NCI-H2107 (cell line): ENCODE measurements at regions not wholly inside any gene's neighbourhood (a gene's known extent, or its start where the extent isn't known, plus 50 kb on each side); places are given as distances from the start of the nearest gene placed in this dataset.

ENCODE experiments used
- DNase-seq: peaks from one replicate; lab custom pipeline; 2025; lab: John Stamatoyannopoulos, UW

DNA sequence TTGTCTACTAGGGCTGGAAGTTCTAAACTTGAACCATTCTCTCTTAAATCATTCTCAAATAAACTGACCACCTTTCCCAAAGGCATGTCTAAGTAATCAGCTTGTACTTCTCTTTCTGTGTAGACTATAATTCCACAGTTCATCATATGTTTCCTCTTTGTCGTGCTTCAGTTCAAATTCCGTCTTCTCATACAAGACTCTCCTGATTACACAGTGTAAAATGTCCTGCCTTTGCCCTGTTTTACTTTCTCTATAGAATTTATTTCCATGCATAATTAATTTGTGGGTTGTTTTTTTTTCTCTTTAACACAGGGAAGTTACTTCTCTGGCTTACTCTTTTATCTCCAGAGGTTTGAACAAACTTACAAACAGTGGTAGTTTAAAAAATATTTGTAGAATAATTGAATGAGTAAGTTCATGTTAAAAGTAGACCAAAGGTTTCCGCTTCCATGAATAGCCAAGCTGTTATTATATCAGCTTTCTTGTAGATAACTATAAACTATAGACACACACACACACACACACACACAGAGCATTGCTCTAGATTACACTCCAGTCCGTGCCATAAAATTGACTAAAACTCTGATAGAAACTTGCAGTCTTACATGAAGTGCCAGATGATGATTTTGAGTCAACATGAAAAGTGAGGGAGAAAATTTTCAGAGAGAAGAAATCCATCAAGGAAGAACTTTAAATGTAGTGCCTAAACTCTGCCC is 119.0 kb downstream of the SUCNR1 start:
- DNase-seq, result no peak

DNA sequence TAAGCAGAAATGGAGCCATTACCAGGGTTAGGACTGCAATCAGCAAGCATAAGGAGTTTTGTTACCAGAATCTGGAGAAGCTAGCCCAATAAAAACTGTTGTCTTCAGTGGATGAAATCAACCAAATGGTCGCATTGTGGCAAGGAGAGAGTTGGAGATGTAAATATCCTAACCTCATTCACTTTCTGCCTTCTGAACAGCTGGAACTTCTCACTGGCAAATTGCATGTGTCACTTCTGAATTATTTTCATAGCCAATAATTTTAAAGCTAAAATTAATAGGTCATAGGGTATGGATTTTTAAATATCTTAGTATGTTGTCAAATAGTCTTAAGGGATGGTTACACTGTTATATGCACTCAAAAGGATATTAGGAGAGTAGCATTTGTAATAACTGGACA is 121.6 kb downstream of the SUCNR1 start:
- DNase-seq, result no peak

DNA sequence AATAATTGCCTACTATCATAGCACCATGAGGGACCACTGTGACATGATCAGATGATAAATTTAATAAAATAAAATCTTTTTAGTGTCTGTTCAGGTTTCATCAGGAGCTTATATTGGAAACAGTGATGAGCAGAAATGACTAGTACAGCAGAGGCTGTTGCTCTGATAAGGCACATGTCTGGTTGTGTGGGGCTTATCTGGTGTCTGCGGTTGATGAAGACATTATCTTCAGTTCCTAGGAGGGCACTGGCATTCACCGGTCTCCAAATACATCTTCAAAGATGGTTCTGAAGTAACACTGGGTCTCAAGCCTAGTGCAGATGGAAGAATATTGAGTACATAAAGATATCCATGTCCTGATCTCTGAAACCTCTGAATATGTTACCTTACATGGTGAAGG is 125.3 kb downstream of the SUCNR1 start:
- DNase-seq, result no peak

DNA sequence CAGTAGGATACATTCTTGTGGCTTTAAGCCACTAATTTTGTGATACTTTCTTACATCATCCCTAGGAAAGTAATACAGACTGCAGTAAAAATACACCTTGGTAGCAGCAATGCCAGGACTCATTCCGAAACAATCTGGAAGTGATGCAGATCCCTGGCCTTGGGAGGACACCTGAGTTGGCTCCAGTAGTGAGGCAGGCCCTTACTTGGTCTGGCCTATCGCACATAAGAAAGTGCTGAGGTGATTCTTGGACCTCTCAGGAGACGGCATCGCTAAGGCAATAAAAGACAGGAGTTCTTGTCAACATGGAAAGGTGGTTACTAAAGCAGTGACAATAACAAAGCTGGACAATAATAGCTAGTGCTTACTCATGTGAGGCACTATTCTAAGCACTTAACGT is 126.5 kb downstream of the SUCNR1 start:
- DNase-seq, result no peak

DNA sequence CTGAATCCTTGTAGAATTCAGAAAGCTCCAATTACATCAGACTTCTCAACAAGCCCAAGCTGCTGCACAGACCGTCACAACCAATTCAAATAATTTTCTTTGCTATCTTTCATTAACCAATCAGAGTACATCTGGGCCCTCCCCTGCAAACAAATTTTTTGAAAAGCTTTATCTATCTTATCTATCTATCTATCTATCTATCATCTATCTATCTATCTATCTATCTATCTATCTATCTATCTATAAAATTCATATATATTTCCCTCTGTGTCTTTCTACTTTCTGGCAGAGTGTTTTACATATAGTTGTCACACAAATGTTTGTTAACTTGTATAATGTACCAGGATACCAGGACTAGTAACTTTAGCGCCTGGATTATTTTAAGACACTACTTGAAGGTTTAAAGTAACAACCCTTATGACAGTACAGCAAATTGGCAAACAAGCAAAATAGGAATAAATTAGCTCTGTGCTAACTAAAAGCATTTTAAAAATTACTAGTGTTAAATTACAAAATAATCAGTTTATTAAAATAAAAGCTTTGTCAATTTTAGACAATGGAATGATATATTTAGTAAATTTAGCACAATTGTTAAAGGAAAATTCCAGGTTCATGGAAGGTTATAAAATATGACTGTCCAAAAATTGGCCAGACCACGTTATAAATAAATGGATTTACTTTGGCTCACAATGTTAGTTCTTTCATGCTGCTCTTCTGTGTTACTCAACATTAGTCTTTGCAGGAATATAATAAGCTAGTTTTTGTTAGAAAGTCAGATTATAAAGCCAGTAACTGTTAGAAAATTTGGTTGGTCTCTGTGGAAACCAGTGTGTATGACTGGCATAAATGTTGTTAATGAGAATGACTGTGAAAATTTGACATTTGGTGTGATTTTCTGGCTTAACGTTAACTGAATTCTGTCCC is 138.6 kb downstream of the SUCNR1 start:
- no peak for DNase-seq

DNA sequence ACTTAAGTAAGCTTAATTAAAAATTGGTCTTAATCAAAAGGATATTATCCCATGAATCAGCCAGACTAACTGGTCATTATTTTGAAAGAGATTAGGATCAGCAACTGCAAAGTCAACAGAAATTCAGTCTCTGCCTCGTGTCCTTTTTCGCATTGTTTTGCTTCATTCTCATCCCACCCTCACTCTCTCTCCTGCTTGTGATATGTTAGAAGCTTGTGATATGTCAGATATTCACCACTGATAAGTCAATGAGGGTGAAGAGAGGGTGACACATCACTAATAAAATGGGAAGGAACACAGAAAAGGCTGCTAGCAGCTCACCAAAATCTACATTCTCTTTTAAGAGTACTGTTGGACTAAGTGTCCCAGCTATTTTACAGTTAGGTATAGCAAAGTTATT is 146.1 kb downstream of the SUCNR1 start:
- no peak for DNase-seq

DNA sequence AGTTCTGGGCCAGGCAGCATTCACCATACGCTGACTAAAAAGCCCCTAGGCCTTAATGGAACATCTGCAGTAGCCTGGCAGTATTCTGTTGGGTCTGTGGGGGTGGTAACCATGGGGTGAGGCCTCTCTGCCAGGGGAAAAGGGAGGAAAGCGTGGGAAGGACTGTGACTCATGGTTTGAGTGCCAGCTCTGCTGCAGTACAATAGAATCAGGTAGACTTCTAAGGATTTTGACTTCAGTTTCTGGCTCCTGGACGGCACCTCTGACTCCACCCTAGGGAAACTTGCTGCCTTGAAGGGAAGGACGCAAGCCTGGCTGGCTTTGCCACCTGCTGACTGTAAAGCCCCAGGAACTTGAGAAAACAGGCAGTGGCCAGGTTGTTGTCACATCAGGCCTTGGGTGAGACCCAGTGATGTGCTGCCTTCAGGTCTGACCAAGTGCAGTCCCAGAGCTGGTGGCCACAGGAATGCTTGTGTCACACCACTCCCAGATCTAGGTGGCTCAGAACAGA is 148.6 kb downstream of the SUCNR1 start:
- no peak for DNase-seq

DNA sequence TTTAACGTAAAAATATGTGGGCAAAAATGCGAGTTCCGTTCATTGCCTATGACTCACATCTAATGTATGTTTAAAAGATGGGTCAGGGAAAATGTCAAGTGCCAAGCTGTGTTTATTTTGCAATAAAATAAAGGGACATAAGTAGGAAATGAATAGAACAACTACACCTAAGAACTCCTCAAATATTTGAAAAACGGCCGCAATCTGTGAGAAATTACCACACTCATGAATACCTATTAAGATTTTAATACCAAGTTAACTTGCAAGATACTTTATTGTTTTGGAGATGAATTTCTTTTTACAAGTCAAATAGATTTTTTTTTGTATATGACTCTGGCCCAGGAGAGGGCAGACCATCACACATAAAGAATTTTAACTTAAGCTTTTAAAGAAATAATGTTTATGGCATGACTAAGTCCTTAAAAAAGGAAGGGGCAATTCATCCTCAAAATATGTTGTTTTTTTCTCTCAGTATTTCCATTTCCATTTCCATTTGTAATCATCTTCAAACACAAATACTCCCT is 152.7 kb downstream of the SUCNR1 start:
- DNase-seq, result no peak

DNA sequence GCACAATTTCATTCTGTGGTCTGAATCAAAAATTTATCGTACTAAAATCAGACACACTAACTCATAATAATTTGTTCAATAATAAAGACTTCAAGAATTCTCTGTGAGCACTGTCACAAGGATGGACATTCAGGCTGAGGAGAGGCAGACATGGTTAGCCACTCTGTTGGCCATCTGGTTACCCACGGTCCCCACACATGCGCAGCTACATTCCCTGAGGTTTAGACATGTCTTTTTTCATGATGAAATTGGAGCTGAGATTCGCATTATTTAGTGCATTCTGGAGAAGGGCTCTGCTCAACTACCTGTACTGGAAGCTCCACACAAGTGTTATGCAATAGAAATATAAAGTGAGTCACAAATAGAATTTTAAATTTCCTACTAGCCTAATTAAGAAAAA is 156.9 kb downstream of the SUCNR1 start:
- no peak for DNase-seq

DNA sequence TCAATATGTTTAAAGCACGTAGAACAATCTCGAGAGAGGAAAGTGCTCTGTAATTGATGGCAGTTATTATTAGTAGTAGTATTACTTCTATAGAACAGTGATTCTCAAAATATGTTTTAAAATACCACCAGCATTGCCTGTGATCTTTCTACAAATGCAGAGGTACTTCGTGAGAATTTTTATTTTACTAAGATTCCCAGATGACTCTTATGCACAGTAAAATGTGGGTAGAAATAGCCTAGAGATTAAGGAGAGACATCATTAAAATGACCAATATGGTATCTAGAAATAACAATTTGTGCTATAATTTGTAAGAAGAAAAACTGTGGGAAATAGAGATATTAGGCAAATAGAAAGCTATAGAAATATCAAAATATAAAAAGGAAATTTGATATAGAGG is 157.9 kb downstream of the SUCNR1 start:
- no peak for DNase-seq

DNA sequence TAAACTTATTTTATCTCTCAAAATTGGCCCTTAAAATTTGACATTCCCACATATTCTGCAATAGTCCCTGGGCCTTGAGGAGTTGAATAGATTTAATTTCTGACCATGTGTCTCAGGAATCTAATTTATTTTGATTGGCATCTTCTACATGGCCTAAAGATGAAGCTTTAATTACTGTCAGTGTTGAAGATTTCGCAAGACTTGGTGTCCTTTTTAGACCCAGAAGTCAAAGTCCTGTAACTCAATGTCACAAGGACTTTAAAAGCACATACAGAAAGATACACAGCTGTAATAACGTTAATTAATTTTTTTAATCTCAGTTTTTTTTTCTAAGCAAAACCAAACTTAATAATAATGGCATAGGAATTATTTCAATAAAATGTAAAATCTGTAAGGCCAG is 163.9 kb downstream of the SUCNR1 start:
- DNase-seq, result no peak

DNA sequence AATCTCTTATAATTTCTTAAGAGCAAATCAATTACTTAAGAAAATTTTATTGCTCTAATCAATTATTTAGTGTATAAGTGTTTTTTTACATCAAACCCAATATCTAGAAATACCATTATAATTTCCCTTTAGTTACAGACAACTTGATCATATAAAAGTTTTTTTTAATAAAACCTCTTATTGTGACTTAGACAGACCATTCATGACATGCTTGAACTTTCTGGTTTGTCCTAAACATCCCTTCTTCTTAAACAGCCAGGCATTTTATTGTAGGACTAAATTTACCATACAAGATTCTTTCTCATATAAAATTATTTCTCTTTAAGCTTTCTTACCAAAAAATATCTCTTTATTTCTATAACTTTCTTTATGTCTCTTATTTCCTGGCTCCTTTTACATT is 164.5 kb downstream of the SUCNR1 start:
- DNase-seq, result no peak

DNA sequence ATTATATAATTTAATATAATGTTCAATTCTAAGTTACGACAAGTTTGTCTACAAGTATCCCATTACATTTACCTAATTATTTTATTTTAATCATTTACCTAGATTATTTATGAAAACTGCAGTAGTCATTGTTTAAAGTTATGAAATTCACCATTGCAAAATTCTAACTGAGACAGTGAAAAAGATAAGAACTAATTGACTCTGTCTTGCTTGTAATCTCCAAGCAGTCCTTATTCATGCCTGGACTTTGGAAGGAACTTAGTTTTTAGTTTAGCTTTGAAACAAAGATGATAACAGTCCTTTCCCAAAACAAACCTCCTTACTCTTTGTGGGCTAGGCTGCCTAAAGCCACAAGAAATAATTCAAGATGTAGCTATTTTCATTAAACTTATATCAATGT is 165.0 kb downstream of the SUCNR1 start:
- no peak for DNase-seq

DNA sequence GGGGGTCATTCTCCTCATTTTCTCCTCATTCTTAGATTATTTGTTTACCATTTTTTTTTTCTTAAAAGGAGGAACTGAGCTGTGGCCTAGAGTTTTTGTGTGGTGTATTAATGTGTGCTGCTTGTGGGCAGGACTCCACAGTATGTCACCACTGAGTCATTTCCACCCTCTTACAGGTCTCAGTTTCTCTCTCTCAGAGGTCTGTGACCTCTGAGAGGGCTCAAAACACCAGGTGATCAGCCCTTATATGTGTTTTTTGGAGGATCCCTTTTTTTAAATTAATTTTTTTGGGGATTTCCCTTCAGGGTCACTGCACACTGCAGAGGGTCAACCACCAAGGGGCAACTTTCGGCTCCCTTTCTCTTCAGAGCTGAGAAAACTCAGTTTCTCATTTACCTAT is 166.4 kb downstream of the SUCNR1 start:
- DNase-seq, result no peak

DNA sequence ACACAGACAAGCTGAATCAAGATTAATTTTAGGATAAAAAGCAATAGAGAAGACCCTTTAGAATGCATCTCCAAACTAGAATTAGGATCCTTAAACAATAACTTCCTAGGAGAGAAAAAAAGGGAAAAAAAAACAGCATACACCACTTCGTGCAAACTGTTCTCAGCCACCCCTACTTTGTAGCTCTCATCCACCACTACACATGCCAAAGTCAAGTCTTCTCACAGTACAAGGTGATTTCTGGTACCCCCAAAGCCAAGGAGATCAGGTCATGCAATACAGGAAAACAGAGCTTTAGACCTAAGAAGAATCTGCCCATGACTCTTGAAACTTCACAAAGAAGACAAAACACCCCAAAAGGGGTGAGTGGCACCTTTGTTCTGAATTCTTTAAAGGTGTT is 166.9 kb downstream of the SUCNR1 start:
- DNase-seq, result no peak

DNA sequence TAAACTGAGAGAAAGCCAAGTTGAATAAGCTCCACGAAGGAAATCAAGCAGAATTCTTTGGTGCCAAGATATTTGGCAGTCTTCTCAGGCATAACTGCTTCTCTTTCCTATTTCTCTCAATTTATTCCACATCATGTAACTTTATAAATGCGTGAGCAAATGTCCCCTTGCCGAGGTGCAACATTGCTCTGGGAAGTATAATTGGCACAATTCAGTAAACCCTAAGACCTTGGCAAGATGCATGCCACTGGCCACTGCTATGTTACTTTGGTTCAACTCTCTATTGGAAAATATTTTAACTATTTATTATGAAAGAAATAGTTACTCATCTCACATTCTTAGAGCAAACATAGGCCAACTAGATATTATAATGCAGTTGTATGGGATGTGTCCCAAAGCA is 170.2 kb downstream of the SUCNR1 start:
- no peak for DNase-seq

DNA sequence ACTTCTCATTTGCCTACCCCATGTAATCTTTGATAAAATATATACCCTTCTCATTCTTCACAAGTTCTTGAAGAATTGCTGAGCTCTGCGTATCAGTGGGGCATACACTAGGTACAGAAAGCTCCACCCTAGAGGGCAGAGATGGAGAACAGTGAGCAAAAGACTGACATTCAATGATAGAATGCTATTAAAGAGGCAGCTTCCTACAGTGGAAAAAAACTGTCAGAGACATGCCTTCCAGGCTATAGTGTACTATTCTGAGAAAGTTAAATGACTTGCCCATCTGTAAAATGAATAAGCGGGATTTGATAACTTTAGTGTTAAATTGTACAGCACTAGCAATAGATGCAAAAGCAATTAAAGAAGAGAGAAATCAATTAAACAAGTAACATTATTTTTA is 172.8 kb downstream of the SUCNR1 start:
- no peak for DNase-seq

DNA sequence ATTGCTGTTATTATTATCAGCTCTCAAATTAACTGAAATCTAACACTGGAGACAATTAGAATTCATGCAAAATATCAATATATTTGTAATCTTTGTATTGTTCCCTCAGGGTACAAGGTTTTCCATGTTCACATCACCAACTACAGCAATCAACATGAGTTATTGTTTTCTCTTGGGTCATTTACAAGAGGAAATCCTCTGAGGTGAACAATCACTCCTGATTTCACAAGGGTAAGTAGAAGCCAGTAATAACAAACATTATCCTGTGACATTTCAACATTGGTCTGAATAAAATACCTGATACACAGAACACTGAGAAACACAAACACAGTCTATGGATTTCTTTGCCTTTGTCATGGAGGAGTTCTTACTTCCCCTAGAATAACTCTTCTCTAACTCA is 174.0 kb downstream of the SUCNR1 start:
- no peak for DNase-seq

DNA sequence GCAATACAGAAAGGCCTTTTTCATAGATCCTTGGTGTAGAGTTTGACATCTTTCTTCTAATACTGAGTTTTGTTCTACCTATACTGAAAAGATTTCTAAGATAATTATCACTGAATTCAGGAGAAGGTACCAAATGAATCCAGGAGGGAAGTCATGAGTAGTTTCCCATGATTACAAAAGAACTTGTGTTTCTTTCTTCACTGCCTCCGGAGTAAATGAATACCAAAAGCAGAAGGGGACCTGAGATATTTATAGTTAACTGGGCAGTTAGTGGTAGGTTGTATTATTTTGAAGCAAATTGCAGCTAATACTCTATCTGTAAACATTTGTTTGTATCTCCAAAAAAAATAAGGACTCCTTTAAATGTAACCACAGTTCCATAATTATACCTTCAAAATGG is 175.4 kb downstream of the SUCNR1 start:
- no peak for DNase-seq

DNA sequence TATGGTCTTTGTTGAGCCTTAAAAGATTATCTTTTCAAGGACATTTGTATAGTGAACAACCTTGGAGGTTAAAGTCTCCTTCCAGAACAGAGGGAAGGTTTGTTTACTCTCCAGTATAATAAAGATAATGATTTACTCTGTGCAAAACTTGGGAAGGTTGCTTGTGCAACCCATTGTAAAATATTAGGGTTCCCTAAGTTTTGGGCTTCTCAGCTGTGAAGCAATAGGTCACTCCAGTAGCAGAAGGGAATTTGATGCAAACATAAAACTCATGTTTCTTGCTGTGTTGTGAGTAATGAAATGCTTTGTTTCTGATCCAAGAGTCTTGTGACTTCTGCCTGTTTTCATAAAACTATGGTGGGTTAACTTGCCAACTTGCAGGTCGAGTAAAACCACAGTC is 177.5 kb downstream of the SUCNR1 start:
- DNase-seq, result no peak

DNA sequence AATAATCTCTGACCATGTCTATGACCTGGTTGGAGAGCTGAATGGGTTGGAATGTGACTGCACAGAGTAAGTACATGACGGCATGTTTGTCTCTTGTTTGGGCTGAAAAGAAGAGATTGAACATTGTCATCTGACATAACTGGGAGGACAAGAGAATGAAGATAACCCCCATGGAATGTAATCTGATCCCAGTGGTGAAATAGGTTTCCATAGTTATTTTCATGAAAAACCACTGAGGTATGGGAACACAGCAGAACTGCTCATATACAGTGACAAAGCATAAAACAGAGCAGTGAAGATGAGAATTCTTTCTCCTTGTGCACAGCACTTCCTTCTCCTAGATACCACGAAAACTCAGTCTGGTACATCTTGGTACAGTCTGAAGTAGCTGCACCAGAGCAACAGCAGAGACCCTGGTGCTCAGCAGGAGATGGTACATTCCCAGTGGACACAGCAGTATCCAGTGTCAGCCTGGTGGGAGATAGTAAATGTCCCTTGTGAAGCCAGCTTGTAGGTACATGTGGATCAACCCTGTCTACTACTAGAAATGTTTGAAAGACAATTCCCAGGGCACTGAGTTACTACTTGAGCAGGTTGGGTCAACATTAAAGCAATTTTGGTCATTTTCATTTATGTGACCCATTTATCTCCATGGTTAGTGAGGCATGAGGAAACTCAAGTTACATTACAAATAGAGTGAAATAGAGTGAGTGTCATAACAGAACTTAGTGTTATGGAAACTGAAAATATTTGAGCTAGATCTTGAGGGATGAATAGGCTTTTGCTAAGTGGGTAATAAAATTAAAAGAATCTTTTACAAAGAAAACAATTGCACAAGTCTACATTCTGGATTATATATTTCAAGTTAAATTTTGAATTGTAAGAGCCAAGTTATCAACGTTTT is 178.3 kb downstream of the SUCNR1 start:
- DNase-seq, result no peak

DNA sequence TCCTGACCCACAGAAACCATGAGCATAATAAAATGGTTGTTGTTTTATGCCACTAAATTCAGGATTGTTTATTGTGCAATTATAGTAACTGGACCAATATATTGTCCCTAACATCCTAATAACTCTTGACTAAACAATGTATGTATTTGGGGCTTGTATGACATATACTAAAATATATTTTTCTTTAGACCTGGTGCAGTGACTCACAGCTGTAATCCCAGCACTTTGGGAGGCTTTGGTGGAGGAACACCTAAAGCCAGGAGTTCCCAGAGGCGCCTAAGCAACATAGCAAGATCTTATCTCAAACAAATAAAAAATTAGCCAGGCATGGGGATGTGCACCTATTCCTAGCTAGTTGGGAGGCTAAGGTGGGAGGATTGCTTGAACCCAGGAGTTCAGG is 180.4 kb downstream of the SUCNR1 start:
- DNase-seq, result no peak
